Ishikawa (cell line): ENCODE measurements at regions not wholly inside any gene's neighbourhood (a gene's known extent, or its start where the extent isn't known, plus 50 kb on each side); places are given as distances from the start of the nearest gene placed in this dataset.

Source experiments
- CEBPB ChIP-seq: IDR thresholded peaks from 2 replicates; pipeline ENCODE4 v1.6.1; 2012
- CREB1 ChIP-seq: IDR thresholded peaks from 2 replicates; pipeline ENCODE4 v1.6.1; 2012; ENCODE audit warnings: low read depth
- EGR1 ChIP-seq: IDR thresholded peaks from 2 replicates; pipeline ENCODE4 v1.6.1; 2012
- EP300 ChIP-seq: IDR thresholded peaks from 2 replicates; pipeline ENCODE4 v1.6.1; 2012; ENCODE audit warnings: borderline replicate concordance
- MAX ChIP-seq: IDR thresholded peaks from 2 replicates; pipeline ENCODE4 v1.6.1; 2012
- RAD21 ChIP-seq: IDR thresholded peaks from 2 replicates; pipeline ENCODE4 v1.6.1; 2012; ENCODE audit warnings: low read depth
- TAF1 ChIP-seq: IDR thresholded peaks from 2 replicates; pipeline ENCODE4 v1.6.1; 2012; ENCODE audit warnings: low read depth, mild to moderate bottlenecking
- TCF12 ChIP-seq: IDR thresholded peaks from 2 replicates; pipeline ENCODE4 v1.6.1; 2012; ENCODE audit warnings: low read depth
- TEAD4 ChIP-seq: IDR thresholded peaks from 2 replicates; pipeline ENCODE4 v1.6.1; 2012
- YY1 ChIP-seq: IDR thresholded peaks from 2 replicates; pipeline ENCODE4 v1.6.1; 2012; ENCODE audit warnings: low read depth
- TF ChIP-seq, protein P1 (sequence below): IDR thresholded peaks from 2 replicates; pipeline ENCODE4 v1.6.1; 2012
- TF ChIP-seq, protein P2 (sequence below): IDR thresholded peaks from 2 replicates; pipeline ENCODE4 v1.6.1; 2012; ENCODE audit warnings: low read depth, mild to moderate bottlenecking

DNA sequence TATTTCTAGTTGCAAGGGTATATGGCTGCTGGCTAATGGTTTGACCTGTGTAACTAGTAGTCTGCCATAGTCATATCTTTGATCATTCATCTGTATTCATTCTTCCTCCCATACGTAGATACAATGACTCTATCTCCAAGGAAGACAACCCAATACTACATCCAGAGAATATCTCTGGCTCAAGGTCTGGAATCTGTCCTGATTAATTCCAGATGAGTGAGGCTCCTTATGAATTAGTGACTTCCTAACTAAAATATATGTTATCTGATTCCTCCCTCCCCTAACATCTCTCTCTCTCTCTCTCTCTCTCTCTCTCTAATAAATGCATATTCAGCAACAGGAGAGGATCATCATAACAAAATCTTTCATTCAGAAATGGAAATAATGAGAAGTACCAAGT is 641.5 kb downstream of the FAT4 start:
- TF ChIP-seq MAX = no peak
- no peak for TF ChIP-seq CREB1
- TF ChIP-seq, protein P1, sequence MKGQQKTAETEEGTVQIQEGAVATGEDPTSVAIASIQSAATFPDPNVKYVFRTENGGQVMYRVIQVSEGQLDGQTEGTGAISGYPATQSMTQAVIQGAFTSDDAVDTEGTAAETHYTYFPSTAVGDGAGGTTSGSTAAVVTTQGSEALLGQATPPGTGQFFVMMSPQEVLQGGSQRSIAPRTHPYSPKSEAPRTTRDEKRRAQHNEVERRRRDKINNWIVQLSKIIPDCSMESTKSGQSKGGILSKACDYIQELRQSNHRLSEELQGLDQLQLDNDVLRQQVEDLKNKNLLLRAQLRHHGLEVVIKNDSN = no peak
- TF ChIP-seq, protein P2, sequence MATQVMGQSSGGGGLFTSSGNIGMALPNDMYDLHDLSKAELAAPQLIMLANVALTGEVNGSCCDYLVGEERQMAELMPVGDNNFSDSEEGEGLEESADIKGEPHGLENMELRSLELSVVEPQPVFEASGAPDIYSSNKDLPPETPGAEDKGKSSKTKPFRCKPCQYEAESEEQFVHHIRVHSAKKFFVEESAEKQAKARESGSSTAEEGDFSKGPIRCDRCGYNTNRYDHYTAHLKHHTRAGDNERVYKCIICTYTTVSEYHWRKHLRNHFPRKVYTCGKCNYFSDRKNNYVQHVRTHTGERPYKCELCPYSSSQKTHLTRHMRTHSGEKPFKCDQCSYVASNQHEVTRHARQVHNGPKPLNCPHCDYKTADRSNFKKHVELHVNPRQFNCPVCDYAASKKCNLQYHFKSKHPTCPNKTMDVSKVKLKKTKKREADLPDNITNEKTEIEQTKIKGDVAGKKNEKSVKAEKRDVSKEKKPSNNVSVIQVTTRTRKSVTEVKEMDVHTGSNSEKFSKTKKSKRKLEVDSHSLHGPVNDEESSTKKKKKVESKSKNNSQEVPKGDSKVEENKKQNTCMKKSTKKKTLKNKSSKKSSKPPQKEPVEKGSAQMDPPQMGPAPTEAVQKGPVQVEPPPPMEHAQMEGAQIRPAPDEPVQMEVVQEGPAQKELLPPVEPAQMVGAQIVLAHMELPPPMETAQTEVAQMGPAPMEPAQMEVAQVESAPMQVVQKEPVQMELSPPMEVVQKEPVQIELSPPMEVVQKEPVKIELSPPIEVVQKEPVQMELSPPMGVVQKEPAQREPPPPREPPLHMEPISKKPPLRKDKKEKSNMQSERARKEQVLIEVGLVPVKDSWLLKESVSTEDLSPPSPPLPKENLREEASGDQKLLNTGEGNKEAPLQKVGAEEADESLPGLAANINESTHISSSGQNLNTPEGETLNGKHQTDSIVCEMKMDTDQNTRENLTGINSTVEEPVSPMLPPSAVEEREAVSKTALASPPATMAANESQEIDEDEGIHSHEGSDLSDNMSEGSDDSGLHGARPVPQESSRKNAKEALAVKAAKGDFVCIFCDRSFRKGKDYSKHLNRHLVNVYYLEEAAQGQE = no peak
- TF ChIP-seq YY1 = no peak
- no peak for TF ChIP-seq EP300
- no peak for TF ChIP-seq TCF12
- no peak for TF ChIP-seq CEBPB
- no peak for TF ChIP-seq EGR1
- no peak for TF ChIP-seq RAD21
- no peak for TF ChIP-seq TAF1
- no peak for TF ChIP-seq TEAD4
